HCT116 (cell line): ENCODE measurements at regions not wholly inside any gene's neighbourhood (a gene's known extent, or its start where the extent isn't known, plus 50 kb on each side); places are given as distances from the start of the nearest gene placed in this dataset.

Experiments
- ATAC-seq: fragments of 200-7000 bp; cut with Tn5 transposase; 2 replicates; pipeline ENCODE4 v1.9.1; 2020; ENCODE audit warnings: mild to moderate bottlenecking, moderate library complexity
- BruUV-seq: library from RNA; stranded (reverse); fragments of 400-500 nt; replicated peaks from 2 replicates; lab custom pipeline; 2021; lab: Mats Ljungman, UMichigan
- CTCF ChIA-PET: fragments of 300-600 bp; sonication (Branson Sonifier 250); formaldehyde crosslinking; loops from one replicate; lab custom pipeline; 2021; ENCODE audit warnings: antibody characterized with exemption; lab: Charles Lee
- POLR2A ChIA-PET: fragments of 300-600, 350-600 bp; sonication (Branson Sonifier 250); formaldehyde crosslinking; loops from one replicate; lab custom pipeline; 2021; ENCODE audit warnings: antibody characterized with exemption; lab: Charles Lee
- RAD21 ChIA-PET, 2 experiments: fragments of 300-600 bp; sonication (Branson Sonifier 250); formaldehyde crosslinking; loops; one replicate each; lab custom pipeline; 2023; ENCODE audit warnings: low total read pairs in 2 of 2; ENCODE audit not compliant: uncharacterized antibody in 2 of 2, unreplicated experiment in 2 of 2, low non-redundant PET in 1 of 2; lab: Charles Lee
- DNase-seq: peaks from one replicate; pipeline ENCODE4 v3.0.0-alpha.2; 2010; ENCODE audit warnings: low read depth, low spot score
- H2AFZ ChIP-seq: fragments of 200-600 bp; shearing (Covaris generic), sonication (generic); 2 replicates; pipeline ENCODE4 v1.6.1; 2017; ENCODE audit warnings: low read depth, mixed run types, mixed read lengths, antibody characterized with exemption, low read length; ENCODE audit not compliant: poor library complexity, severe bottlenecking
- H3K27ac ChIP-seq: 2 replicates; pipeline ENCODE4 v1.5.1; 2012; ENCODE audit warnings: low read depth, low read length
- H3K27me3 ChIP-seq: fragments of 200-600 bp; sonication (generic); 2 replicates; pipeline ENCODE4 v1.6.1; 2016; ENCODE audit warnings: mixed run types, low read length, mixed read lengths; ENCODE audit not compliant: insufficient read depth
- H3K36me3 ChIP-seq, 2 experiments: fragments of 200-500 bp in 1 of 2; fragments of 200-600 bp in 1 of 2; sonication (Bioruptor generic) in 1 of 2; sonication (generic) in 1 of 2; 2 replicates each; pipeline versions ENCODE4 v1.5.1 to v1.6.1; 2014 to 2016; ENCODE audit warnings: low read length in 2 of 2, inconsistent platforms in 1 of 2, mixed read lengths in 1 of 2, mixed run types in 1 of 2; ENCODE audit not compliant: insufficient read depth in 2 of 2, control insufficient read depth in 1 of 2
- H3K4me1 ChIP-seq, 2 experiments: fragments of 200-600 bp in 1 of 2; sonication (generic) in 1 of 2; 2 replicates each; pipeline versions ENCODE4 v1.5.1 to v1.6.1; 2012 to 2017; ENCODE audit warnings: low read length in 2 of 2, inconsistent platforms in 1 of 2, mild to moderate bottlenecking in 1 of 2, mixed read lengths in 1 of 2, mixed run types in 1 of 2, moderate library complexity in 1 of 2; ENCODE audit not compliant: insufficient read depth in 2 of 2, control insufficient read depth in 1 of 2
- H3K4me2 ChIP-seq: fragments of 200-600 bp; sonication (generic); 2 replicates; pipeline ENCODE4 v1.6.1; 2017; ENCODE audit warnings: mixed run types, low read length, mixed read lengths
- H3K4me3 ChIP-seq, 2 experiments: fragments of 200-600 bp in 1 of 2; sonication (generic) in 1 of 2; replicated peaks in 1 of 2; 2 replicates each; pipeline ENCODE4 v1.5.1; 2011 to 2016; ENCODE audit warnings: low read length in 2 of 2, control low read depth in 1 of 2, low read depth in 1 of 2, mild to moderate bottlenecking in 1 of 2, mixed read lengths in 1 of 2, mixed run types in 1 of 2
- H3K79me2 ChIP-seq: fragments of 200-600 bp; sonication (generic); 2 replicates; pipeline ENCODE4 v1.6.1; 2017; ENCODE audit warnings: mild to moderate bottlenecking, mixed run types, low read length, moderate library complexity, mixed read lengths; ENCODE audit not compliant: insufficient read depth
- H3K9ac ChIP-seq: fragments of 200-600 bp; sonication (generic); 2 replicates; pipeline ENCODE4 v1.6.1; 2016; ENCODE audit warnings: low read length, mixed read lengths
- H3K9me2 ChIP-seq: fragments of 200-600 bp; sonication (generic), shearing (Covaris generic); 2 replicates; pipeline ENCODE4 v1.6.1; 2017; ENCODE audit warnings: mixed run types, mild to moderate bottlenecking, moderate library complexity; ENCODE audit not compliant: insufficient read depth
- H3K9me3 ChIP-seq, 2 experiments: fragments of 200-500 bp in 1 of 2; fragments of 200-600 bp in 1 of 2; sonication (Bioruptor generic) in 1 of 2; sonication (generic) in 1 of 2; 2 replicates each; pipeline ENCODE4 v1.6.1; 2014 to 2017; ENCODE audit warnings: low read length in 2 of 2, mixed read lengths in 2 of 2, inconsistent platforms in 1 of 2, low read depth in 1 of 2, mild to moderate bottlenecking in 1 of 2, mixed run types in 1 of 2, moderate library complexity in 1 of 2; ENCODE audit not compliant: control insufficient read depth in 1 of 2, insufficient read depth in 1 of 2
- H4K20me1 ChIP-seq: fragments of 200-600 bp; sonication (generic), shearing (Covaris generic); 2 replicates; pipeline ENCODE4 v1.6.1; 2017; ENCODE audit warnings: mixed run types, mild to moderate bottlenecking, moderate library complexity; ENCODE audit not compliant: insufficient read depth
- ATF3 ChIP-seq: IDR thresholded peaks from 2 replicates; pipeline ENCODE4 v1.6.1; 2012
- CBX3 ChIP-seq: IDR thresholded peaks from 2 replicates; pipeline ENCODE4 v1.6.1; 2012; ENCODE audit warnings: low read depth
- CTCF ChIP-seq, 3 experiments: fragments of 200-600 bp in 1 of 3; sonication (generic) in 1 of 3; IDR thresholded peaks in 2 of 3; conservative IDR thresholded peaks in 1 of 3; 2 replicates each; pipeline ENCODE4 v1.5.1; 2012 to 2017; ENCODE audit warnings: low read depth in 2 of 3, low read length in 2 of 3, antibody characterized with exemption in 1 of 3, borderline replicate concordance in 1 of 3, control low read depth in 1 of 3, mild to moderate bottlenecking in 1 of 3, mixed read lengths in 1 of 3, mixed run types in 1 of 3, moderate library complexity in 1 of 3; ENCODE audit not compliant: insufficient read depth in 1 of 3
- EGR1 ChIP-seq: IDR thresholded peaks from 2 replicates; pipeline ENCODE4 v1.6.1; 2012; ENCODE audit warnings: low read depth
- ELF1 ChIP-seq: IDR thresholded peaks from 2 replicates; pipeline ENCODE4 v1.6.1; 2012; ENCODE audit warnings: low read depth, borderline replicate concordance
- EZH2phosphoT487 ChIP-seq: fragments of 200-600 bp; IDR thresholded peaks from 2 replicates; pipeline ENCODE4 v1.6.1; 2018; ENCODE audit warnings: antibody characterized with exemption, borderline replicate concordance
- JUND ChIP-seq: IDR thresholded peaks from 2 replicates; pipeline ENCODE4 v1.6.1; 2012
- POLR2A ChIP-seq: IDR thresholded peaks from 2 replicates; pipeline ENCODE4 v1.7.0; 2011; ENCODE audit warnings: borderline replicate concordance; ENCODE audit not compliant: insufficient read depth, insufficient read length; ENCODE audit errors: extremely low read depth
- SIN3A ChIP-seq: IDR thresholded peaks from 2 replicates; pipeline ENCODE4 v1.6.1; 2012; ENCODE audit warnings: low read depth
- SP1 ChIP-seq: IDR thresholded peaks from 2 replicates; pipeline ENCODE4 v1.6.1; 2012; ENCODE audit warnings: low read depth
- TCF7L2 ChIP-seq: IDR thresholded peaks from 2 replicates; pipeline ENCODE4 v1.7.0; 2011; ENCODE audit warnings: borderline replicate concordance, inconsistent platforms; ENCODE audit not compliant: insufficient read depth, insufficient read length; ENCODE audit errors: extremely low read depth
- YY1 ChIP-seq: IDR thresholded peaks from 2 replicates; pipeline ENCODE4 v1.6.1; 2011; ENCODE audit warnings: low read length, low read depth, moderate library complexity, mild to moderate bottlenecking; ENCODE audit not compliant: insufficient replicate concordance; ENCODE audit errors: extremely low read depth
- ZFX ChIP-seq: fragments of 450-650 bp; IDR thresholded peaks from 2 replicates; pipeline ENCODE4 v1.6.1; 2017
- intact Hi-C: fragments of 100-400 bp; cut with micrococcal nuclease; formaldehyde crosslinking; loops from 2 replicates; pipeline ENCODE4 v1.10.0; 2022

GRCh38 chr21:29429218-29429617, 130.5 kb downstream of the BACH1 start:
- H3K4me1 ChIP-seq: no peaks in the 10 kb centered on the region
- intact Hi-C loops: no loop called here
- POLR2A ChIA-PET: no interaction called here
- no peak for ATAC-seq
- TF ChIP-seq ZFX (no peak), CBX3 (no peak), YY1 (no peak), JUND (no peak), EZH2phosphoT487 (no peak), SIN3A (no peak), TCF7L2 (no peak), SP1 (no peak), ATF3 (no peak), ELF1 (no peak), POLR2A (no peak), EGR1 (no peak), CTCF (IDR thresholded peaks at IDR 0.05 in 2 of 3, conservative IDR thresholded peaks at IDR 0.05 in 1 of 3; ENCODE audit: borderline replicate concordance in 1 of 3, insufficient read depth in 1 of 3, low read depth in 2 of 3, low read length in 2 of 3) (no peak)
- TF ChIP-seq, all 23 proteins: peak for 0
- ChIA-PET RAD21 (no interaction called here), CTCF (no interaction called here)
- Histone ChIP-seq H3K9me2 (no peaks in the 10 kb centered on the region), H3K36me3 (no peaks in the 10 kb centered on the region), H3K27me3 (no peaks in the 10 kb centered on the region), H2AFZ (no peak overlapping the region), H3K9me3 (no peaks in the 10 kb centered on the region), H3K9ac (no peak overlapping the region), H3K27ac (no peak overlapping the region), H4K20me1 (no peaks in the 10 kb centered on the region), H3K4me3 (no peak overlapping the region), H3K79me2 (no peaks in the 10 kb centered on the region), H3K4me2 (no peak overlapping the region)
- no peak for DNase-seq
- no TSS peak for BruUV-seq
